Stimulated activated naive CD4-positive, alpha-beta T cell treated with Interleukin-2 at 50 U/mL for 16 hours (primary cell): ENCODE measurements at regions not wholly inside any gene's neighbourhood (a gene's known extent, or its start where the extent isn't known, plus 50 kb on each side); places are given as distances from the start of the nearest gene placed in this dataset.

ENCODE experiments used
- DNase-seq: peaks from one replicate; lab custom pipeline; 2025; lab: John Stamatoyannopoulos, UW

DNA sequence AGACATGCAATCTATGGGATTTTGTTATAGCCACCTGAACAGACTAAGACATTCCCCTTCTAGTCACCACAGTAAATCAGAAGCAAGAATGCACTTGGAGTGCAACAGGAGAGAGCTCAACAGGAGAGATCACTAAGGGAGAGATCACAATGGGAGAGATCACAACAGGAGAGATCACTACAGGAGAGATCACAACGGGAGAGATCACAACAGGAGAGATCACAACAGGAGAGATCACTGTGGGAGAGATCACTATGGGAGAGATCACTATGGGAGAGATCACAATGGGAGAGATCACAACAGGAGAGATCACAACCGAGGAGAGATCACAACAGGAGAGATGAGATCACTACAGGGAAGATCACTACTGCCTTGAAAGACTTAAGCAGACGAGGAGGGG is 238.5 kb upstream of the PITRM1 start:
- DNase-seq: no peak

DNA sequence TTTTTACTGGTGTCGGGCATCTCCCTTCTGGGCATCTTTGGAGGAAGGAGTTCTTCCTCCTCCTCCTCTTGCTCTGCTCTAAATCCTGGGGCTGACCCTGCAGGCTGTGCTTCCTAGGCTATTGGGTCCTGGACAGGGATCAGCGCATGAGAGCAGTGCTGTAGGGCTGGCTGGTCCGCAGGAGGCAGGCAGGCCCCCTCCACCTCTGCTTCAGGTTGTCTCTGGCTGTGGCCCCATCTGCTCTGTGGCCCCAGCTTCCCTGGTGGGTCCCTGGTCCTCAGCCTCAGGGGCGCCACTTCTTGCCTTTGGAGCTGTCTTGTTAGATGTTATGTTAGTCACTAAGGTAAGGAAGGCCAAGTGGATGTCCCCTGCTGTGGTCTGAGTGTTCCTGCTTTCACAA is 237.3 kb upstream of the PITRM1 start:
- no peak for DNase-seq

DNA sequence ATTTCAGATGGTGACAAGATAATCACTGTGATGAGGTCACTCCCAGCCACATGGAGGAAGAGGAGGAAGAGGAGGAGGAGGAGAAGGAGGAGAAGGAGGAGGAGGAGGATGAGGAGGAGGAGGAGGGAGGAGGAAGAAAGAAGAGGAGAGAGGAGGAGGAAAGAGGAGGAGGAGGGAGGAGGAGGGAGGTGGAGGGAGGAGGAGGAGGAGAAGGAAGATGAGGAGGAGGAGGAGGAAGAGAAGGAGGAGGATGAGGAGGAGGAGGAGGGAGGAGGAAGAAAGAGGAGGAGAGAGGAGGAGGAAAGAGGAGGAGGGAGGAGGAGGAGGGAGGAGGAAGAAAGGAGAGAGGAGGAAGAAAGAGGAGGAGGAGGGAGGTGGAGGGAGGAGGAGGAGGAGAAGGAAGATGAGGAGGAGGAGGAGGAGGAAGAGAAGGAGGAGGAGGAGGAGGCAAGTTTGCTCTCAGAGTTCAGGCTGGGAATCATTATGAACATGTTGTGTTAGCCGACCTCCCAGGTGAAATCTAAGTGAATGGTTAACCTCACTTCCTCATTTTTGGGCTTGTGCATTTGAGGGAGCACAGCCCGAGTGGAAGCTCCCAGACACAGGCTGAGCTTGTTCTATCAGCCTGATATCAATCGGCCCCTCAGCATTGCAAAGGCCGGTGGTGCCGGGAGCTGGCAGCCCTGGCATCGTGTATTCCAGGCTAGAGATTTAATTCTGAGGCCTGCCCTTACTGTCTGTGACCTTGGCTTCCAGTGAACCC is 236.2 kb upstream of the PITRM1 start:
- DNase-seq: no peak

DNA sequence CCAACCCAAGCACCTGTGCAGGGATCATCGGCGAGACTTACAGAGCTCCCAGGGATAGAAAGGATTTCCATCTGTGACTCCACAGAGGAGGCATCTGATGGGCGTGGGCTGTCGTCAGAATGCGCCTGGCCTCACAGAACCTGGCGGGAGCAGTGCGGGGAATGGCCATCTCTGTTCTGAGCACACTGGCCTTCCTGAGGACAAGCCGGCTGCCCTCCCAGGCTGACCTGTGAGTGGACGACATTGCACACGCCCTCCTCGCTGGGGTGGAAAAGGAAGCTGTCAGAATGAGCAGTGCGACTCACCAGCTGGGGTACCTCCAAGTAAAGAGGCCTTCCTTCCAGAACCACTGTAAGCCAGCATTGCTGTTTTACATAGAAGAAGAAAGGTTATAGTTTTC is 234.6 kb upstream of the PITRM1 start:
- DNase-seq: no peak

DNA sequence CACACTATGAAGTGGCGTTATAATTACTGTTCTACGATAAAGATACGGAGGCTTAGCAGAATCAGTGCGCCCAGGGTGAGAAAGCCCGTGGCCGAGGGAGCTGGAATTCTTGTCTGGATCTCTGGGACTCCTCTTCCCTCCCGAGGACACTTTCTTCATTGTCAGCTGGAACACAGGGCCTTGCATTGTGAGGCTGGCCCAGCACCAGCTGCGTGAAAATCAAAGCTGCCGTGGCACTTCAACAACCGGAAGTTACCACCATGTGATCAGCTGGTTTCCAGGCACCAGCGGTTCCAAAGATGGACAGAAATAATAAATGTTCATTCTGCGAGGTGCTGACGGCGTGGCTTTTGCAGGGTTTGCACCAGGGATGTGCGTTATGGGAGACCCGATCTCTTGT is 234.0 kb upstream of the PITRM1 start:
- no peak for DNase-seq

DNA sequence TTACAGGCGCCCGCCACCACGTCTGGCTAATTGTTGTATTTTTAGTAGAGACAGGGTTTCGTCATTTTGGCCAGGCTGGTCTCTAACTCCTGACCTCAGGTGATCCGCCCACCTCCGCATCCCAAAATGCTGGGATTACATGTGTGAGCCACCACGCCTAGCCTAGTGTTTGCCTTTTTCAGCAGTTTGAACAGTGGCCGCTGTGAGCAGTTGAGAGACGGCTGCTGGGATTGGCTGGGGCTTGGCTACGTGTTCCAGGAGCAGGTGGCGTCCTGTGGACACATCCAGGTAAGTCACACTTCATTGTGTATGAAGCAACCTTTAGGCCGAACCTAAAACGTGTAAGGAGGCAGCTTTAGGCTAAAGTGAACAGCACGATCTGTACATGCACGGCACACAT is 231.8 kb upstream of the PITRM1 start:
- no peak for DNase-seq

DNA sequence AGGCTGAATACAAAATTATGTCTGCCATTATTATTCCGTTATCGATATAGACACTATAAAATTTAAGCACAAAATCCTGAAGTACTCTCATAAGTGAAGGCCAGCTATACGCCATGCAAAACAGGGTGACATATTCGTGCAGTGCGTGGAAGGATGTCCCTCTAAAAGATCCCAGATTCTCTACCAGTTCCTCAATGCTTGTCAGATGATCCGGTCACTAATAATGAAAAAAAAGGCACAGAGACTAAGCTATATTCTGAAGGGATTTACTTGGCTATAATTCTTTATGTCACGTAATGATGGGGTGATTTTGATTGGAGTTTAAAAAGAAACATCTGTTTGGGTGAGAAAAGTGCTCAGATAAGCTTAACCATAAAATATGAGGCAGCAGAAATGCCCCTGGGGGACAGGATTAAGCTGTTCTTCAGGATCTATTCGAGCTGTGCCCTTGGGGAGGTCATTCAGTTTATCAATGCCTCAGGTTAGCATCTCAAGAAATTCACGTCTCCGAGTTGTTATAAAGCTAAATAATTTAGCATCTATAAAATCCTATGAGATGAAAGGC is 229.7 kb upstream of the PITRM1 start:
- no peak for DNase-seq

DNA sequence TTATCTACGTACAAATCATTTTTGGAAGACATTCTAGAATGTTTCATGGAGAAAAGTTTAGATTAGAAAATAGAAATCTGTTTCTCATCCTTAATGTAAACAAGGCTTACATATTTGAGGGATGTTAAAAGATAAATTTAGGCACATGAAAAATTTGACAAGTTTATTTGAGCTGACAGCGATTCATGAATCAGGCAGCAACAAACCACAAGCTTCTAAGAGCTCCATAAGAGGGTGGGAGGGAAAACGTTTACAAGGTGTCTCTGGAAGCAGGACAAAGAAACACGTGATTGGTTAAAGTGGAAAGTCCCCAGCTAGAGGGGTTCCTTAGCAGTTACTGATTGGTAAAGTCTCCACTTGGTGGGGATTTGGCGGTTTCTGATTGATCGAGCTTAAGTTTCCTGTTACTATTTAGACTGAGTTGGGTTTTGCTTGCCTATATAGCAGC is 228.9 kb upstream of the PITRM1 start:
- DNase-seq: no peak

DNA sequence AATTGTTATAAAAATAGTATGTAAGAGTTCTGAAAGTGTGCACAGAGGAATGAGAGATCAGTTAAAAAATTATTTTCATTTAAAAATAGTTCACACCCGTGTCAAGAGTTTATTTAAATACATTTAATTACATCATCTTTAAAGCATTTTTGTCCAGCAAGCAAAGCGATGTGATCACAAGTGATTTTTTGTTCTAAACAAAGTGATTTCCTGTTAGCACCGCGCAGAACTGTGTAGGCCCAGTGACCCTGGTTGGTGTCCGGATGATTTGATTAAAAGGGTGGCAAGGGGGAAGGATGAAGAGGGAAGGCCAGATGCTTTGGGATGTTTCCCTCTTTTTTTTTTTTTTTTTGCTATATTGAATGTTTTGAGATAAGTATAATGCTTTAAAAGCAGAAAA is 227.8 kb upstream of the PITRM1 start:
- DNase-seq: no peak

DNA sequence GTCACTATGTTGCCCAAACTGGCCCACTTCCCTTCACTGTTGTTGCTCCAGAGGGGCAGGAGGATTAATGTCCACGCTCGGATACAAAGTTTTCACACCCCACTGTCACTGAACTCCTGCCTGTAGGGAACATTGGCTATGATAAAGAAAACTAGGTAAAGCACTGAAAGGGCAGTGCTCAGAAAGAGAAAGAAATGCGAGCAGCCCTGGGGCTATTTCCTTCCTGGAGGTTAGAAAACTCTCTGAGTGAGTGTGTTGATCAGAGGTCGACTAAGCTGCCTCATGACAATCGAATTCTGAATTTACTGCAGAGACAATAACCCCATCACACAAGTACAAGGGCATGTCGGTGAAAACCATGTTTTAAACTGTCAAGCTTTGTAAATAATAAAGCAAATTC is 227.2 kb upstream of the PITRM1 start:
- no peak for DNase-seq

DNA sequence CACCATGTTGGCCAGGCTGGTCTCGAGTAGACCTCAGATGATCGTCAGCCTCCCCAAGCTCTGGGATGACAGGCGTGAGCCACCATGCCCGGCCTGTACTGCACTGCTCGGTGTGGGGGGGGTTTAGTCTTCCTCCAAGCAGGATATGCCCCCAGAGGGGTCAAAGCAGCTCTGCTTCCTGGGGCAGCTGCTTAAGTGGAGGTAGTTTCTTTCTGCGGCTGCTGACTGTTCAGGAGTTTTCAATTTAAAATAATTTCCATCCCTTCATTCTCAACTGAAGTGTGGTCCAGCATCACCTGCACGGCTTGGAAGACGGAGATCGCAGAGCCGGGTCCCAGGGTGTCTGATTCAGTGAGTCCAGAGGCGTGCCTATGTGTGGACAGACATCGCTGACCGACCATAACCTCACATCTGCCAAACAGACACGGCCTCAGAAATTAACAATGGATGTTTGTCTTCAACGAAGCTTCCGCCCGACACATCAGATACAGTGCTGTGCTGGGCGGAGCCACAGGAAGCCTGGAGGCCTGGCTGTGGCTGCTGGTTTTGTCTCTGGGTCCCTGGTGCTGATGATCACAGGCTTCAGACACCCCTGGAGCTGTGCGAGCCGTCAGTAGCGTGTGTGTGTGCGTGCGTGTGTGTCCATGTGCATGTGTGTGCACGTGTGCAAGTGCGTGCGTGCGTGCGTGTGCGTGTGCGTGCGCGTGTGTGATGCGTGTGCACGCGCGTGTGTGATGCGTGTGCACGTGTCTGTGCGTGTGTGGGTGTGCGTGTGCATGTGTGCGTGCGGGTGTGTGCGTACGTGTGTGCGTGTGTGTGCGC is 226.5 kb upstream of the PITRM1 start:
- DNase-seq: no peak

DNA sequence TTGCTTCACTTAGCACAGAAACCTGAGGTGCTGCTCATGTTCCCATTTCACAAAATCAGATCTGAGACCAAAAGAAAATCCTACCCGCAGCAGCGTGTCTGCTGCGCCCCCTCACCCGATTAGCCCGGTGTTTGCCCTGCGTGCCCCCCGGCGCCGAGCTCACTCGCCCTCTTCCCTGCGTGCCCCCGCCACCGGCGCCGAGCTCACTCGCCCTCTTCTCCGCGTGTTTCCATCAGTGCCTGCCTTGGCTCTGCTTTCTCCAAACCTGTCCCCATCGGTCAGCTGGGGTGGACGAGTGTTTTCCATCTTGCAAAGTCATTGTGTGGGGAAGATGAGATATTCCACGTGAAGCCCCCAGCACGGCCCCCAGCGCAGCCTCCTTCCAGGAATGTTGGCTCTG is 225.3 kb upstream of the PITRM1 start:
- no peak for DNase-seq

DNA sequence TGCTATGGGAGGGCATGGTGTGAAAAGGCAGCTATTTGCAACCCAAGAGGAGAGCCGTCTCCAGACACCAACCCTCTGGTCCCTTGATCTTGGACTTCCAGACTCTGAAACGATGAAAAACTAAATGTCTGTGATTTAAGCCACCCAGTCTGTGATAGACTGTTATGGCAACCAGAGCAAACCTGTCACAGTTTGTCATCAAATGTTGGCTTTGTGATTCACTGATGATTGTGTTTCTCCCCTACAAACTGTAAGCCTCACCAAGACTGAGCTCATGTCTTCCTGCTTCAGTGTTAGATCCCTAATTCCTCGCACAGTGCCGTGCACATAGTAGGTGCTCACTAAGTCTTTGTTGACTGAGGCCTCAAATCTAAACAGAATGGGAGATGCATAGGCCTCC is 224.6 kb upstream of the PITRM1 start:
- DNase-seq: no peak

DNA sequence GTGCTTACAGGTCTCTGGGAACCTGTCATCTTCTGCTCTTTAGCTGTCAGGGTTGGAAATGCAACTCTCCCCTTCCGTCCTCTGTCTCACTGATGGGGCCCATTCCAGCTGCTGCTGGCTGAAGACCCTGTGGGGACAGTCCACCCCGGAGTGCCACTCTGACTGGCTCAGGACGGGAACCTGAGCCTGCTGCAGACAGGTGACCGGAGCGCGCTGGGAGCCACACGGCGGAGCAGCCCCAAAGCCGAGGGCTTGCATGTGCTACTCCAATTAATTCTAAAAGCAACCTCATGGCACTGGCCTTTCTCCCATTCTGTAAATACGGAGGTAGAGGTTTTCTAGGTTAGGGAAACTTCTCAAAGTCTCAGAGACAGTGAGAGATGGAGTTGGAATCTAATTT is 223.5 kb upstream of the PITRM1 start:
- DNase-seq: no peak

DNA sequence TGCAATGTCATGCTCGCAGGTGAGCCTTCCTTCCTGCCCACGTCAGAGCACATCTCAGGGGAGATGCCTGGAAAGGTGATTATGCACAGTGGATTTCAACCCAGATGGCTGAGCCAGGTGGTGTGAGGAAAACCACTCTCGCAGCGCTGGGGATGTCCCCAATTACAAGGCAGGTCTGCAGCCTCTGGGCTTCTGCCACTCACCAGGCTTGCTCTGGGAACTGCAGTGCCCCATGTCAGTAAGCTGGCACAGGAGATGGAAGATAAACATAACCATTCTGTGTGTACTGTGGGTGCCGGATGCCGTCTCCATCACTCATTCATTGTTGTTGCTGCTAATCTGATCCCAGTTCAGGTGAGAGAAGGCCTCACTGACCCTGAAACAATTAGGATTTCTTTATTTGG is 222.9 kb upstream of the PITRM1 start:
- DNase-seq: no peak

DNA sequence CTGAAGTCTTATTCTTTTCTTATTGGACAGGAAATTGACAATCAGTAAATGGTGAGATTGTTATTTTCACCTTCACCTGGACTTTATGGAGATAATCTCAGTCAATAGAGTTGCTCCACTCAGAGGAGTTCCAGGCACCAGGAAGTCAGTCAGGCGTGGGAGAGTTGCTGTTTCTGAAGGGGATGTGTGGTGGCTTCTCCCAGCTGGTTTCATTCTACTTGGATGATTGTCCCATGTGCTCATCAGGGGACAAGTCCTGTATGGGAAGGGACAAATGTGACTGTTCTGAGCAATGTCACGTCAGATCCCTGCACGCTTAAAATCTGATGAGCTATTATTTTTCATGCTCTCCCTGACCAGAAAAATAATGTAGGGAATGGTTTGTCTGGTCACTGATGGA is 222.5 kb upstream of the PITRM1 start:
- no peak for DNase-seq

DNA sequence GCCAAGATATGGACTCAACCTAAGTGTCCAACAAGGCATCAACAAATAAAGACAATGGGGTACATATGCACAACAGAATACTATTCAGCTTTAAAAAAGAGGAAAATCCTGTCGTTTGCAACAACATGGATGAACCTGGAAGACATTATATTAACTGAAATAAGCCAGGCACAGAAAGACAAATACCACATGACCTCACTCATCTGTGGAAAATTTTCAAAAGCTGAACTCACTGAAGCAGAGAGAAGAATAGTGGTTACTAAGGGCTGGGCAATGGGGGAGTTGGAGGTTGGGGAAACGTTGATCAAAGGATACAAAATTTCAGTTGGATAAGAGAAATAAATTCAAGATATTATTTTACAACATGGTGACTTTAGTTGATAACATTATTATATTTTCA is 221.4 kb upstream of the PITRM1 start:
- no peak for DNase-seq

DNA sequence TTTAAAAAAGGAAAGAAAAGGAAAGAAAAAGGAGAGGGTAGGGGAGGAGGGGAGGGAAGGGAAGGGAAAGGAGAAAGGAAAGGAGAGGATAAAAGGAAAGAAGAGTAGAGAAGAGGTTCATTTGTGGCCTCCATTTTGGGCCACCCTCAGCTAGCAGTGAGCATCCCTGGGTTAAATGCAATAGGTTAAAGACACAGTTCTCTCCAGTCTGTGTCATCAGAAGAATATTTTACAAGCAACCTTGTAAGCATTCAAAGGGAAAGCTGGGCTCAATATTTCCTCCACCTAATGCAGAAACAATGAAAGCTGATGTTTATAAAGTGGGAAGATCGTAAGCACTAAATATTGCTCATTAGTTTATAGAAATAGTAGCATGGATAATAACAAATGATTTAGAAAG is 219.1 kb upstream of the PITRM1 start:
- DNase-seq: no peak

DNA sequence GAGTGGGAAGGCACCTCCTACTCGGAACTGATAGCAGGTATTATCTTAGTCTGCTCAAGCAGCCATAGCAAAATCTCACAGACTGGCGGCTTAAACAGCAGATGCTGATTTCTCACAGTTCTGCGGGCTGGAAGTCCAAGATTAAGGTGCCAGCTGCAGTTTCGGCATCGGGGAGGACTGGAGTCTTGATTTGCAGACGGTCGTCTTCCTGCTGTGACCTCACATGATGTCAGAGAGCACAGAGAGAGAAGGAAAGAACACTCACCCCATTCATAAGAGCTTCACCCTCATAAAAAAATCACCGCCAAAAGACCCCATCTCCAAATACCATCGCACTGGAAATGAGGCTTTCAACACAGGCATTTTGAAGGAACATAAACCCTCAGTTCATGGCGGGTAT is 216.5 kb upstream of the PITRM1 start:
- no peak for DNase-seq

DNA sequence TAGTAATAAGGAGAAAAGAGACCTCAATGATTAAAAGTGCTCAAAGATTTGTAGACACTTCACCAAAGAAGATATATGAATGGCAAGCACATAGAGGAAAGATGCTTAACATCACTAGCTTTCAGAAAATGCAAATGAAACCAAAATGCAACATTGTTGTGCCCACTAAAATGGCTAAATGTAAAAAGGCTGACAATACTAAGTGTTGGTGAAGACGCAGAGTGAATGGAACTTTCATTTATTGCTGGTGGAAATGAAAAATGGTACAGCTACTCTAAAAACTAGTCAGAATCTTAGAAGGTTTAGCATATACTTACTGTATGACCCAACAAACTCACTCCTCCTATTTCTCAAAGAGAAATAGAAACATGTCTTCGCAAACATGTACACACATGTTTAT is 212.9 kb upstream of the PITRM1 start:
- no peak for DNase-seq

DNA sequence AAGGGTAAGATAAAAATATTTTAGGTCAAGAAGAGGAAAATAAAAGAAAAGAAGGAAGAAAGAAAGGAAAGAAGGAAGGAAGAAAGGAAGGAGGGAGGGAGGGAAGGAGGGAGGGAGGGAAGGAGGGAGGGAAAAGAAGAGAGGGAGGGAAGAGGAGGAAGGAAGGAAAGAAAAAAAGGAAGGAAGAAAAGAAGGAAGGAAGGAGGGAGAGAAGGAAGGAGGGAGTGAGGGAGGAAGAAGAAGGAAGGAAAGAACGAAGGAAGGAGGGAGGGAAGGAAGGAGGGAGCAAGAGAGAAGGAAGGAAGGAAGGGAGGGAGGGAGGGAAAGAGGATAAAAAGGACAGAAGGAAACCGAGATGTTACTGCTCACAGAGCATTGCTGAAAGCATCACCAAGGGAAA is 209.5 kb upstream of the PITRM1 start:
- DNase-seq: no peak

DNA sequence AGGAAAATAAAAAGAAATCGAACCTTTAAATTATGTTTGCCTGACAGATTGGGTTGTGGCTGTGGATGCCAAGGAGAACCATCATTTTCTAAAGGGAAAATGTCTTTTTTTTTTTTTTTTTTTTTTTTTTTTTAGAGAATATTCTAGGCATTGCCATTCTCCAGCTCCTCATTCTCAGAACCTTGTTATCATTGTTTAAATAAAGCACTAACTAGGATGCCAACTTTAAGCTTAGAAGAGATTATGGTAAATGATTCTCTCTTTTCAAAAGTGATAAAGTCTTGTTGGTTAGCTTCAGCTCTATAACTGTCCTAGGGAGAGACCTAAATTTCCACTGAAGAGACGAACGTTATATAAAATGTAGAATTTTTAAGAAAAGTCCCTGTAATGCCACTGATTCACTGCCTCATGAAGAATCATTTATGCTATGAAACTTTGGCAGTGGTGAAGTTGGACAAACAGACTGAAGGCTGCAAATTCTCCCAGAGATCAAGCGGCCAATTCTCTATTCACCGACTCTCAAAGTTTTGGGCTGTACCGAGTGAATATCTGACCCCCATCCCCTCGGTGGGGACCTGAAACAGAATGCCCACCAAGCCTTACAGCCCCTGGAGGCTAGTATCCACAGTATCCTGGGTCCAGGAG is 207.9 kb upstream of the PITRM1 start:
- DNase-seq: no peak

DNA sequence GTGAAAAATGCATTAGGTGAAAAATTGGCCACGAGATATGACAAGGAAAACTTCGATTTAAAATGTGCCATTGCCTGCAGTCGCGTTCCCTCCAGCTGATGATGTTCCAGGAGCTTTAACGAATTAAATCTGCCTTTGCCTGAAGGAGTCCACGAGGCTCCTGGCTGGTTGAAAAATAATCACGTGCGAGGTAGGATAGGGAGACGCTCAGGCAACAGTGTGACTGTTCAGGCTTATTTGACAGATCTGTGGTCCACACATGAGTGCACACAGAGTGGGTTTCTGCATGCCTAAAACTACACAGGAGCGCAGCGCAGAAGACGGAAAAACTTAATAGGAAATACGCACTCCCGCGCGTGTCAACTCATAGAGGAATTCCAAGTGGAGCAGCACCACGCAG is 204.0 kb upstream of the PITRM1 start:
- DNase-seq: no peak
